RWPE2 (cell line): ENCODE measurements at regions not wholly inside any gene's neighbourhood (a gene's known extent, or its start where the extent isn't known, plus 50 kb on each side); places are given as distances from the start of the nearest gene placed in this dataset.

Source experiments
- ATAC-seq: fragments of 200-7000 bp; cut with Tn5 transposase; 3 replicates; pipeline ENCODE4 v1.9.1; 2021; ENCODE audit warnings: low read depth
- DNase-seq: peaks from one replicate; pipeline ENCODE4 v3.0.0-alpha.2; 2020; ENCODE audit warnings: low spot score
- H3K27ac ChIP-seq: fragments of 450-650 bp; 2 replicates; pipeline ENCODE4 v1.5.1; 2017; ENCODE audit warnings: mild to moderate bottlenecking; ENCODE audit not compliant: poor library complexity, severe bottlenecking
- H3K27me3 ChIP-seq: fragments of 250-450 bp; sonication (Bioruptor Pico); 2 replicates; pipeline ENCODE4 v1.5.1; 2021; ENCODE audit warnings: mild to moderate bottlenecking, moderate library complexity; ENCODE audit not compliant: insufficient read depth, poor library complexity, severe bottlenecking
- H3K36me3 ChIP-seq: fragments of 250-450 bp; sonication (Bioruptor Pico); 2 replicates; pipeline ENCODE4 v1.5.1; 2020; ENCODE audit warnings: low read depth, mild to moderate bottlenecking, moderate library complexity
- H3K4me1 ChIP-seq: fragments of 250-450 bp; sonication (Bioruptor Pico); 2 replicates; pipeline ENCODE4 v1.5.1; 2021; ENCODE audit warnings: mild to moderate bottlenecking, moderate library complexity; ENCODE audit not compliant: insufficient read depth, poor library complexity, severe bottlenecking
- H3K4me3 ChIP-seq: fragments of 250-450 bp; sonication (Bioruptor Pico); 2 replicates; pipeline ENCODE4 v1.5.1; 2021; ENCODE audit warnings: mild to moderate bottlenecking, moderate library complexity; ENCODE audit not compliant: severe bottlenecking
- H3K9me3 ChIP-seq: fragments of 250-450 bp; sonication (Bioruptor Pico); 2 replicates; pipeline ENCODE4 v1.5.1; 2021; ENCODE audit warnings: mild to moderate bottlenecking, moderate library complexity; ENCODE audit not compliant: severe bottlenecking
- TF ChIP-seq, protein P1 (sequence below): fragments of 450-650 bp; IDR thresholded peaks from one replicate; pipeline ENCODE4 v1.5.1; 2017; ENCODE audit warnings: mild to moderate bottlenecking, moderate library complexity; ENCODE audit not compliant: poor library complexity, severe bottlenecking

- Histone ChIP-seq H3K4me3 (no peak overlapping the region), H3K9me3 (no peaks in the 10 kb centered on the region), H3K27ac (no peak overlapping the region), H3K4me1 (peaks cover 9% of the 10 kb centered on the region), H3K36me3 (no peaks in the 10 kb centered on the region), H3K27me3 (no peaks in the 10 kb centered on the region)
- ATAC-seq: no peak
- TF ChIP-seq, protein P1, sequence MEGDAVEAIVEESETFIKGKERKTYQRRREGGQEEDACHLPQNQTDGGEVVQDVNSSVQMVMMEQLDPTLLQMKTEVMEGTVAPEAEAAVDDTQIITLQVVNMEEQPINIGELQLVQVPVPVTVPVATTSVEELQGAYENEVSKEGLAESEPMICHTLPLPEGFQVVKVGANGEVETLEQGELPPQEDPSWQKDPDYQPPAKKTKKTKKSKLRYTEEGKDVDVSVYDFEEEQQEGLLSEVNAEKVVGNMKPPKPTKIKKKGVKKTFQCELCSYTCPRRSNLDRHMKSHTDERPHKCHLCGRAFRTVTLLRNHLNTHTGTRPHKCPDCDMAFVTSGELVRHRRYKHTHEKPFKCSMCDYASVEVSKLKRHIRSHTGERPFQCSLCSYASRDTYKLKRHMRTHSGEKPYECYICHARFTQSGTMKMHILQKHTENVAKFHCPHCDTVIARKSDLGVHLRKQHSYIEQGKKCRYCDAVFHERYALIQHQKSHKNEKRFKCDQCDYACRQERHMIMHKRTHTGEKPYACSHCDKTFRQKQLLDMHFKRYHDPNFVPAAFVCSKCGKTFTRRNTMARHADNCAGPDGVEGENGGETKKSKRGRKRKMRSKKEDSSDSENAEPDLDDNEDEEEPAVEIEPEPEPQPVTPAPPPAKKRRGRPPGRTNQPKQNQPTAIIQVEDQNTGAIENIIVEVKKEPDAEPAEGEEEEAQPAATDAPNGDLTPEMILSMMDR: no peak
- no peak for DNase-seq
Observed at GRCh38 chr5:58066076-58066475, 393.8 kb downstream of the PLK2 start.

- no peaks in the 10 kb centered on the region for H3K36me3 ChIP-seq
- DNase-seq (no peak), ATAC-seq (no peak)
- no peak overlapping the region for H3K4me3 ChIP-seq
- no peaks in the 10 kb centered on the region for H3K27me3 ChIP-seq
- no peak overlapping the region for H3K27ac ChIP-seq
- H3K4me1 ChIP-seq: peaks cover 3% of the 10 kb centered on the region
- H3K9me3 ChIP-seq: no peaks in the 10 kb centered on the region
- TF ChIP-seq, protein P1: no peak
Observed at GRCh38 chr5:58064801-58065200, 395.1 kb downstream of the PLK2 start.

DNA sequence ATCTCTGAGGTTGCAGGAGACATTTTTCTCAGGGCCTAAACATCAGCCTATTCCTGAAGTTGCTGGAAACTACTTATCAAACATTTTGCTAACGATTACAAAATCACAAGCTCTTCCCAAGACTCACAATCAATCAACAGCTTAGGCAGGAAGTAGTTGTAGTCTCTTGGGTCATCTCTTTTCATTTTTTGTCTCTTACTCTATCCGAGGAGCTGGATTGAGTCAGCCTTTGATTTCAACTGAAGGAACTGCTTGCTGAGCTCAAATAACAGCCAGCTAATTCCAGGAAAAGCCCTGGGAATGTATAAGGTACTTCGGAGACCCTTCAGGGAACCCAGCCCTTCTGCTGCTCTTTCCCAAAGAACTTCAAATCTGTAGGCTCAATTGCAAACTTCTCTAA lies 398.9 kb downstream of the PLK2 start:
- ATAC-seq (peak; percentile 40; the same call in 1 of the 3 replicates), DNase-seq (no peak)
- no peak overlapping the region for H3K4me3 ChIP-seq
- H3K4me1 ChIP-seq: no peaks in the 10 kb centered on the region
- H3K36me3 ChIP-seq: no peaks in the 10 kb centered on the region
- H3K27me3 ChIP-seq: no peaks in the 10 kb centered on the region
- no peaks in the 10 kb centered on the region for H3K9me3 ChIP-seq
- no peak overlapping the region for H3K27ac ChIP-seq
- TF ChIP-seq, protein P1: no peak

DNA sequence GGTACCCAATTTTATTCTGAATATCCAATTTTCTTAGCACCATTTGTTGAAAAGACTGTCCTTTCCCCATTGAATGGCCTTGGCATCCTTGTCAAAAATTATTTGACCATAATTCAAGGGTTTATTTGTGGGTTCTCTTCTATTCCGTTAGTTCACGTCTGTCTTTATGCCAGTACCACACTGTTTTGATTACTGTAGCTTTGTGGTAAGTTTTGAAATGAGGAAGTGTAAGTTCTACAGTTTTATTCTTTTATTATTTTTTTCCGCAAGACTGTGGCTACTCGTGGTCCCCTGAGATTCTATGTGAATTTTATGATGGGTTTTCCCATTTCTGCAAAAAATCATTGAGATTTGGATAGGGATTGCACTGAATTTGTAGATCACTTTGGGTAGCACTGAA lies 402.6 kb downstream of the PLK2 start:
- Histone ChIP-seq H3K4me3 (no peak overlapping the region), H3K27me3 (no peaks in the 10 kb centered on the region), H3K27ac (no peak overlapping the region), H3K9me3 (no peaks in the 10 kb centered on the region), H3K36me3 (no peaks in the 10 kb centered on the region), H3K4me1 (no peaks in the 10 kb centered on the region)
- TF ChIP-seq, protein P1: no peak
- DNase-seq: no peak
- no peak for ATAC-seq

- ATAC-seq (no peak), DNase-seq (no peak)
- no peak overlapping the region for H3K4me3 ChIP-seq
- H3K27me3 ChIP-seq: no peaks in the 10 kb centered on the region
- no peaks in the 10 kb centered on the region for H3K4me1 ChIP-seq
- TF ChIP-seq, protein P1: no peak
- no peaks in the 10 kb centered on the region for H3K36me3 ChIP-seq
- H3K27ac ChIP-seq: no peak overlapping the region
- no peaks in the 10 kb centered on the region for H3K9me3 ChIP-seq
Observed at GRCh38 chr5:58056546-58056945, 403.3 kb downstream of the PLK2 start.
